ENCODE measurements at regions not wholly inside any gene's neighbourhood (a gene's known extent, or its start where the extent isn't known, plus 50 kb on each side); places are given as distances from the start of the nearest gene placed in this dataset.

DNA sequence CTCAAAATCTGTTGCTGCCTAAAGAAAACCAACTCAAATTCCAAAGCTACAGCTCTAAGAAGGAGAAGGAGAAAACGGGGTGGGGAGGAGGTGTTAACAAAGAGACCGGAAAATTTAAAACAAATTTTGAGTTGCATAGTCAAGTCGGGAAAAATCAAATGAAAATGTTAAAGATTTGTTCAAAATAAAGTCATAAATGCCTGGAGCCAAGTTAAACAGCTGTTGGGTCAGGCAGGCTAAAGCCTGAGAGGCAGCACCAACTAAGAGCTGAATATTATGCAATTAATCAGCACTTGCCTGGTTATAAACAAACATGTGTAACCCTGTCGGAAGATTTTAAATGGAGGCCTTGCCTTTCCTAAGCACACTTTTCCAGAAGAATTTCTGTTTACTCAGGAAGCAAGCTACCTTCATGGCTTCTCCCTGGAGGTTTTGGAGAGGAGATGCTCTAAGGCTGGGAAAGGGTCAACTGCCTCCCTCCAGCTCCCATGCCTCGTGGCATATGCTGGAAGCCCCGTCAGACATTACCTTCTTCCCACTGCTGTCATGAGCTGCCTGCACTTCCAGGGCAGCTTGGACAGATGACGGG lies 270.5 kb downstream of the DMRT2 start:
- TF ChIP-seq ZNF274 (IDR thresholded peaks at IDR 0.05; ENCODE audit: low read depth, low read length) (no peak), YY1 (IDR thresholded peaks at IDR 0.05; ENCODE audit: insufficient read depth, insufficient read length) (no peak), SUZ12 (IDR thresholded peaks at IDR 0.05; ENCODE audit: extremely low read depth, insufficient read depth, insufficient read length) (no peak)

All from NT2/D1 (cell line).